GM12878 (cell line): ENCODE measurements at regions not wholly inside any gene's neighbourhood (a gene's known extent, or its start where the extent isn't known, plus 50 kb on each side); places are given as distances from the start of the nearest gene placed in this dataset.

ENCODE experiments used
- ATAC-seq: fragments of 200-7000 bp; cut with Tn5 transposase; 3 replicates; pipeline ENCODE4 v1.9.1; 2020; ENCODE audit warnings: mild to moderate bottlenecking, moderate library complexity
- BruUV-seq: library from RNA; stranded (reverse); fragments of 400-500 nt; replicated peaks from 2 replicates; lab custom pipeline; 2021; lab: Mats Ljungman, UMichigan
- CTCF ChIA-PET: fragments of 300-600 bp; sonication (Branson Sonifier 250); formaldehyde crosslinking; extraction: SDS; loops from one replicate; lab custom pipeline; 2021; ENCODE audit warnings: inconsistent platforms; lab: Yijun Ruan, JAX
- POLR2A ChIA-PET: fragments of 350-600 bp; formaldehyde crosslinking; extraction: SDS; loops from one replicate; lab custom pipeline; 2021; ENCODE audit warnings: inconsistent platforms; lab: Charles Lee
- RAD21 ChIA-PET: fragments of 300-600 bp; sonication (Branson Sonifier 250); formaldehyde crosslinking; loops from one replicate; lab custom pipeline; 2023; ENCODE audit warnings: antibody characterized with exemption; ENCODE audit not compliant: unreplicated experiment; lab: Charles Lee
- SMC1A ChIA-PET: fragments of 300-600 bp; sonication (Branson Sonifier 250); formaldehyde crosslinking; loops from one replicate; lab custom pipeline; 2023; ENCODE audit not compliant: unreplicated experiment, uncharacterized antibody; lab: Charles Lee
- DNase-seq: peaks from one replicate; pipeline ENCODE4 v3.0.0-alpha.2; 2011; ENCODE audit warnings: low read depth, low spot score
- FAIRE-seq: peaks from 3 replicates; lab custom pipeline; 2011; peaks lifted over from hg19 to GRCh38; lab: Jason Lieb, UNC
- H2AFZ ChIP-seq: 2 replicates; pipeline ENCODE4 v1.6.0; 2011; ENCODE audit warnings: low read depth, low read length, control low read depth; ENCODE audit not compliant: control insufficient read depth
- H3K27ac ChIP-seq: 2 replicates; pipeline ENCODE4 v1.5.1; 2011; ENCODE audit warnings: control low read depth; ENCODE audit not compliant: control insufficient read depth, insufficient read depth
- H3K27me3 ChIP-seq, 2 experiments: replicated peaks in 1 of 2; 2 replicates each; pipeline versions ENCODE4 v1.6.0 to v1.6.1; 2011; ENCODE audit warnings: low read length in 1 of 2; ENCODE audit not compliant: control insufficient read depth in 2 of 2, insufficient read depth in 2 of 2
- H3K36me3 ChIP-seq, 2 experiments: 2 replicates each; pipeline ENCODE4 v1.5.1; 2011; ENCODE audit warnings: low read length in 1 of 2; ENCODE audit not compliant: control insufficient read depth in 2 of 2, insufficient read depth in 2 of 2
- H3K4me1 ChIP-seq: 2 replicates; pipeline ENCODE4 v1.6.1; 2011; ENCODE audit warnings: mild to moderate bottlenecking, low read length, moderate library complexity, mixed read lengths; ENCODE audit not compliant: control insufficient read depth, insufficient read depth
- H3K4me2 ChIP-seq: 2 replicates; pipeline ENCODE4 v1.6.0; 2011; ENCODE audit warnings: control low read depth; ENCODE audit not compliant: control insufficient read depth, insufficient read depth
- H3K4me3 ChIP-seq: fragments of 200-600 bp; sonication (generic); 2 replicates; pipeline ENCODE4 v1.5.1; 2016
- H3K79me2 ChIP-seq: 2 replicates; pipeline ENCODE4 v1.6.0; 2011; ENCODE audit warnings: low read length; ENCODE audit not compliant: control insufficient read depth, insufficient read depth
- H3K9ac ChIP-seq: 2 replicates; pipeline ENCODE4 v1.8.0; 2011; ENCODE audit warnings: low read length, control low read depth, mixed read lengths; ENCODE audit not compliant: control insufficient read depth, insufficient read depth
- H3K9me3 ChIP-seq: replicated peaks from 3 replicates; pipeline ENCODE4 v1.5.1; 2011; ENCODE audit warnings: mild to moderate bottlenecking, low read length; ENCODE audit not compliant: control insufficient read depth, insufficient read depth
- H4K20me1 ChIP-seq: 2 replicates; pipeline ENCODE4 v1.6.0; 2011; ENCODE audit not compliant: control insufficient read depth, insufficient read depth
- CTCF ChIP-seq, 3 experiments: IDR thresholded peaks in 2 of 3; conservative IDR thresholded peaks in 1 of 3; 2 replicates each; pipeline ENCODE4 v1.5.1; 2011; ENCODE audit warnings: low read depth in 3 of 3, low read length in 3 of 3, mild to moderate bottlenecking in 3 of 3, control low read depth in 2 of 3, moderate library complexity in 2 of 3, inconsistent platforms in 1 of 3, mixed read lengths in 1 of 3; ENCODE audit not compliant: control insufficient read depth in 2 of 3, insufficient read depth in 1 of 3; ENCODE audit errors: extremely low read depth in 1 of 3
- RFX5 ChIP-seq: IDR thresholded peaks from 2 replicates; pipeline ENCODE4 v1.6.1; 2011; ENCODE audit warnings: low read depth, low read length, improper control_type of control experiment
- WGBS: methylation state at CpG from one replicate; pipeline ENCODE4 v1.1.6; 2016; ENCODE audit warnings: low lambda C conversion rate; ENCODE audit not compliant: insufficient replicate concordance, insufficient coverage; ENCODE audit errors: missing lambda C conversion rate; 5-methylcytosine and 5-hydroxymethylcytosine counted together
- in situ Hi-C: fragments of 300-500 bp; cut with MboI; formaldehyde crosslinking; loops from 9 replicates; pipeline ENCODE4 v1.14.3; 2018; ENCODE audit warnings: mixed read lengths
- intact Hi-C: fragments of 100-400 bp; cut with micrococcal nuclease; formaldehyde crosslinking; loops from one replicate; pipeline ENCODE4 v1.14.2; 2022; ENCODE audit not compliant: unreplicated experiment
- TF ChIP-seq, protein P1 (sequence below): fragments of 450-650 bp; formaldehyde crosslinking; IDR thresholded peaks from 2 replicates; pipeline ENCODE4 v1.4.0; 2022; ENCODE audit warnings: mild to moderate bottlenecking, moderate library complexity

DNA sequence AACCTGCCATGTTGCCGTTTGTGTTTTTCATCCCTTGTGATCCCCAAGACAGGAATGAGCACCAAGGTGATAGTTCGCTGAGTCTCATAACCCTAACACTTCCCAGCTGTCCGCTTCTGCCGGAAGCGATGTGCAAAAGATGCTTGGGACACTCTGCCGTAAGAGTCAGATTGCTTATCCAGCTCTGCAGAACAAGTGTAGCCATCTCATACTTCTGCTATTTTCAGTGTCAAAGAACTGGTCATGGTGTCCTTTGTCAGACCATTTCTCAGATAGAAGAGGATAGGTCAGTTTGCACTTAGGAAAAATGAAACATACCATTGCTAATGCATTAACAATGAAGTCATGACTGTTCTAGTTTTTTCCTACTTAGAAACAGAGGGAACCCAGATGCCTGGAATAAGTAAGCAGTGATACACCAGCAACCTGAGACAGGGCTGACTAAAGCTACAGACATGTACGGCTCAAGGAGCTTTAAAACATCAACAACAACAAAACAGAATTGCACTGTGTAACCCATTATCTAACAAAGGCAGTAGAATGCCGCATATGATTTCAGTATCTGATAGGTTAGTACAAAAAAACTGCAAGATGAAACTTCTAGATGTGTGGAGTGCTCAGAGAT lies 134.0 kb upstream of the IL12A start:
- TF ChIP-seq RFX5, result no peak
- TF ChIP-seq, protein P1, sequence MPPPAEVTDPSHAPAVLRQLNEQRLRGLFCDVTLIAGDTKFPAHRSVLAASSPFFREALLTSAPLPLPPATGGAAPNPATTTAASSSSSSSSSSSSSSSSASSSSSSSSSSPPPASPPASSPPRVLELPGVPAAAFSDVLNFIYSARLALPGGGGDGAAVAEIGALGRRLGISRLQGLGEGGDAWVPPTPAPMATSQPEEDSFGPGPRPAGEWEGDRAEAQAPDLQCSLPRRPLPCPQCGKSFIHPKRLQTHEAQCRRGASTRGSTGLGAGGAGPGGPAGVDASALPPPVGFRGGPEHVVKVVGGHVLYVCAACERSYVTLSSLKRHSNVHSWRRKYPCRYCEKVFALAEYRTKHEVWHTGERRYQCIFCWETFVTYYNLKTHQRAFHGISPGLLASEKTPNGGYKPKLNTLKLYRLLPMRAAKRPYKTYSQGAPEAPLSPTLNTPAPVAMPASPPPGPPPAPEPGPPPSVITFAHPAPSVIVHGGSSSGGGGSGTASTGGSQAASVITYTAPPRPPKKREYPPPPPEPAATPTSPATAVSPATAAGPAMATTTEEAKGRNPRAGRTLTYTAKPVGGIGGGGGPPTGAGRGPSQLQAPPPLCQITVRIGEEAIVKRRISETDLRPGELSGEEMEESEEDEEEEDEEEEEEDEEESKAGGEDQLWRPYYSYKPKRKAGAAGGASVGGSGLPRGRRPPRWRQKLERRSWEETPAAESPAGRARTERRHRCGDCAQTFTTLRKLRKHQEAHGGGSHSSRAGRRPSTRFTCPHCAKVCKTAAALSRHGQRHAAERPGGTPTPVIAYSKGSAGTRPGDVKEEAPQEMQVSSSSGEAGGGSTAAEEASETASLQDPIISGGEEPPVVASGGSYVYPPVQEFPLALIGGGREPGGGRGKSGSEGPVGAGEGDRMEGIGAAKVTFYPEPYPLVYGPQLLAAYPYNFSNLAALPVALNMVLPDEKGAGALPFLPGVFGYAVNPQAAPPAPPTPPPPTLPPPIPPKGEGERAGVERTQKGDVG (CRISPR knock-in tag), result no peak
- no peak for TF ChIP-seq CTCF (IDR thresholded peaks at IDR 0.05 in 2 of 3, conservative IDR thresholded peaks at IDR 0.05 in 1 of 3; ENCODE audit: control insufficient read depth in 2 of 3, extremely low read depth in 1 of 3, insufficient read depth in 1 of 3, low read depth in 3 of 3, low read length in 3 of 3)
- in situ Hi-C loops, result no loop called here
- 51% methylated on average over 8 of the region's 8 CpGs for WGBS
- intact Hi-C loops, result no loop called here
- no peaks in the 10 kb centered on the region for H4K20me1 ChIP-seq
- no peaks in the 10 kb centered on the region; the same call in 2 of the 3 replicates for H3K9me3 ChIP-seq
- no peak for FAIRE-seq
- POLR2A ChIA-PET, result no interaction called here
- CTCF ChIA-PET, result interaction anchor here (0.7 to 1.0 kb wide), 2 partner anchors 27 to 151 kb away, joined by 3 to 5 read pairs; no protein-coding TSS in a partner anchor
- no peak for ATAC-seq
- no peak overlapping the region for H3K4me3 ChIP-seq
- RAD21 ChIA-PET, result interaction anchor here (1.1 kb wide), 1 partner anchor 30 kb away, joined by 3 read pairs; no protein-coding TSS in a partner anchor
- no peak overlapping the region for H3K4me2 ChIP-seq
- no peak overlapping the region for H3K27ac ChIP-seq
- no peak overlapping the region for H3K9ac ChIP-seq
- H3K27me3 ChIP-seq, result no peaks in the 10 kb centered on the region
- peak overlapping the region; percentile 20 for H2AFZ ChIP-seq
- SMC1A ChIA-PET, result interaction anchor here (1.3 to 1.5 kb wide), 2 partner anchors 18 to 30 kb away, joined by 3 to 4 read pairs; no protein-coding TSS in a partner anchor
- peaks cover 13% of the 10 kb centered on the region for H3K4me1 ChIP-seq
- H3K36me3 ChIP-seq, result no peaks in the 10 kb centered on the region
- H3K79me2 ChIP-seq, result no peaks in the 10 kb centered on the region
- no peak for DNase-seq
- BruUV-seq, result no TSS peak
